ENCODE measurements at regions not wholly inside any gene's neighbourhood (a gene's known extent, or its start where the extent isn't known, plus 50 kb on each side); places are given as distances from the start of the nearest gene placed in this dataset.

DNA sequence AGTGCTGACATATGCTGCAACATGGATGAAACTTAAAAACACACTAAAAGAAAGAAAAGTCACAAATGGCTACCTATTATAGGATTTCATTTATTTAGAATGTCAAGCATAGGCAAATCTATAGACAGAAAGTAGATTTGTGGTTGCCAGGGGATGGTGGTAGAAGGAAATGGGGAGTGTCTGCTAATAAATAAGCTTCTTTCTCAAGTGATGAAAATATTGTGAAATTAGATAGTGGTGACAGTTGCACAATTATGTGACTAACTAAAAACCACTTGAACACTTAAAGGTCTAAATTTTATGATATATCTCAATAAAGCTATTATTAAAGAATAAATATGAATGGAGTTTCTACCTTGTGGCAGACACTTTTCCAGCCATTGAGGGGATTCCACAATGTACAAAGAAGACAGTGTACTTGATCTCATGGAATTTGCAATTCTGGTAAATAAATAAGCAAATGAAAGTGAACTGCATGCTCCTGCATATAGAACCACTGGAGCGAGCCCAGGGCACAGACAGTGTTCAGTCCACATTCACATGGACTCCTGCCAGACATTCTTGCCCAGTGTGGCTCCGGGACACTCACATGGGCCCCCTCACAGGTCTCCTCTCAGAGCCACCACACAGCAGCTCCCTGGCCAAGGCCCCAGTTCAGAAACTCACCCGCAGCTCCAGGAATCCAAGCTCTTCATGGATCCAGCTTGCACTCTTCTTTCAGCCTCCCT is 107.1 kb upstream of the ARID2 start:
- no peak for DNase-seq (ENCODE audit: low read depth in 2 of 3, low spot score in 2 of 3)

DNA sequence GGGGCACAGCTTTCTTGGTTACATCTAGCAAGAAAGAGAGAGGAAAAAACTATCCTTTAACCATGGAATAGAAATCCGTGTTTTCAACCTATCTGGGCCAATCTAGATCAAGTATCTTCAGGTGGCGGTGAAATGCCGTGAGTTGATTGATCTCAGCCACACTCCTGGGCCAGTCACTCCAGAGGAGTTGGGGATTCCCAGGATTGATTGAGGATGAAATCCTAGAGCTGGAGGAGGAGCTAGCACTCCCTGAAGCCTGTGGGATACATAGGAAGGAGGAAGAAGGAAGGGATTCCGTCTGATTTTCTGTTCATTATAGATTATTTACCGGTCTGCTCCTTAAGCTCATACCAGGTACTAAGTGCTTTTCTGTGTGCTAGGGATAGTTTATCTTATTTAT is 106.3 kb upstream of the ARID2 start:
- DNase-seq (ENCODE audit: low read depth in 2 of 3, low spot score in 2 of 3), result no peak

DNA sequence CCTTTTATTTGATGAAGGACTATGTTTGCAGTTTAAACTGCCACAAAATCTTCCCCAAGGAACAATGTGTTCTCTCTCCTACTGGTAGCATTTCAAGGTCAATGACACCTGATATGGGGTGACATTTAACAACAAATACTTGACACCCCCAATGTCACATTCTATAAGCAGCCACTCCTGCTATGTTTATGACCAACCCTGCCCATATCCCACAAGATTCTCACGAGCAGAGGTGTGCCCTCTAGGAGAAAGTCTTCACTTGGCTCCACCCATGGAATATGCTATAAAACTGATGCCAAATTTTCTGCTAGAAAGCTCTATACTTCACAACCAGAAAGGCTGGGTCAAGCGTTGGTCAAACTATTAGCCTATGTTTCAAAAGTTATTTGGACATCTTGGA is 105.6 kb upstream of the ARID2 start:
- DNase-seq (ENCODE audit: low read depth in 2 of 3, low spot score in 2 of 3), result no peak

DNA sequence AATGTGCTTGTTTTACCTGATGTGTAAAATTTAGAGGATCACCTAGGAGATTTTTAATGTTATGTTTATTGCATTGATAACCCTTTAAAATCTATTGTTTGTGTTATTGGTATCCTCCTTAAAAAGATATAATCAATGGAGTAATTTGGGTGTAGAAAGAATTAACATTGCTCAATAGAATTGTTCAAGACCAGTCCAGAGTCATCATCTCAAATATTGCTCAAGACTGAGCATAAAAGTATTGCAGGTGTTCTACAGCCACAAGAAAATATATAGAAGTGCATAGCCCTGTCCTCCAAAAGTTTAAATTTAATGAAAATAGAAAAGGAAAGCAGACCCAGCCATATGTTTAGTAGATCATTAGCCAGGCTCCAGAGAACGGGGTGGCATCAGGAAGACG is 102.5 kb upstream of the ARID2 start:
- no peak for DNase-seq (ENCODE audit: low read depth in 2 of 3, low spot score in 2 of 3)

DNA sequence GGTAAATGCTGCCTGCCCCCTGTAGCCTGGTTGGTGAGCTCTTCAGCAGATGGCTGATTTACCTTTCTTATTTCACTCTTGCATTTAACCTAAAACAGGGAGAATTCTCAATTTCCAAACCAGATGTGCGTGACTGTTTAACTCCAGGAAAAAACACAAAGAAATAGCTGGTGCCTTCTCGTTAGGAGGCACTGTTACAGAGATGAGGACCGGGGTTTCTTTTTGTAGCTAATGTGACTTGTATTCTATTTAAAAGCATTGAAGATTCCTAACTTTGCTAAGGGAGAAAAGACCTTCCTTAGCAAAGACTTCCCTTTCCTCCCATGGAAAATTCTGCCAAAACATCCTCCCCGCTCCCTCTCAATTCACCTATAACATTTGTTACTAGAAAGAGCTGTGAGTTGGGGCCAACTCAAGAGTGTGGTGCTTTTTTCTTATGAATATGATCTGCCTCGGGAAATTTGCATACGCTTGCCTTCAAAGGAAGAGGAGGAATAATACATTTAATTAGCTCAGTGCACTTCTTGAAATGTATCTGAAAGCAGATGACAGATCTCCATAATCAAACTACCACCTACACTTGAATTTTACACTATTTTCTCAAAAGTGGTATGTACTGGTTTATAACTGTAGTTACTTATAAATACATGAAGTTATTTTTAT is 102.0 kb upstream of the ARID2 start:
- no peak for DNase-seq (ENCODE audit: low read depth in 2 of 3, low spot score in 2 of 3)

DNA sequence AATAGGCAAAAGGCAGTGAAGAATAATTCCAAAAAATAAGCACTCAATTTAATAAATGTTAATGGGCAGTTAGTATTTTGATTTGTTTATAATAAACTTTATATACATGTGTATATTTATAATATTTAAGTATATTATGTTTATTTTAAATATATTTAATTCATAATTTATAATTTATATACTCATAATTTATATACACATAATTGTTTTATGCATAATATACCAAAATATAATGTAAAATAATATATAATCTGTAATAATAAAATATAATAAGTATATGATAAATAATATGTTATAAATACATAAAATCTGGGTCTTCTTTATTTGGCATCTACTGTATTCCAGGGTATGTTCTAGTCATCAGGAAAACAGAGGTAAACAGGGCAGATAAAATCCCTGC is 100.2 kb upstream of the ARID2 start:
- no peak for DNase-seq (ENCODE audit: low read depth in 2 of 3, low spot score in 2 of 3)

DNA sequence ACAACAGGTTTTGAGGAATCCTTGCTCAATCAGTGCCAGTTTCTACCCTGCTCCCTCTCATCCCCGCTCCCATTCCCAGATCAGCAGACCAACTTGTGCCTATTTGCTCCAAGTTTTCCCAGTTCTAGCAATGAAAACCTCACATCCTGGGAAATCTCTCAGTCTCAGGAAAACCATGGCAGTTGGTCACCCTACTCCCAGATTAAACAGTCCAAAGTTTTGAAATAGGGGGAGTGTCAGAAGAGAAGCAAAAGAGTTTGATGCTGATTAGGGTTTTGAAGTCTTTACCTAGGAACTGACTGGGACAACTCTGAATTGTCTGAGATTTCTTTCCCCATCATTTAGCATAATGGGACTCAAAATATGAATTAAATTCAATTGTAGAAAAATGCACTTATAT is 95.8 kb upstream of the ARID2 start:
- DNase-seq (ENCODE audit: low read depth in 2 of 3, low spot score in 2 of 3), result no peak

DNA sequence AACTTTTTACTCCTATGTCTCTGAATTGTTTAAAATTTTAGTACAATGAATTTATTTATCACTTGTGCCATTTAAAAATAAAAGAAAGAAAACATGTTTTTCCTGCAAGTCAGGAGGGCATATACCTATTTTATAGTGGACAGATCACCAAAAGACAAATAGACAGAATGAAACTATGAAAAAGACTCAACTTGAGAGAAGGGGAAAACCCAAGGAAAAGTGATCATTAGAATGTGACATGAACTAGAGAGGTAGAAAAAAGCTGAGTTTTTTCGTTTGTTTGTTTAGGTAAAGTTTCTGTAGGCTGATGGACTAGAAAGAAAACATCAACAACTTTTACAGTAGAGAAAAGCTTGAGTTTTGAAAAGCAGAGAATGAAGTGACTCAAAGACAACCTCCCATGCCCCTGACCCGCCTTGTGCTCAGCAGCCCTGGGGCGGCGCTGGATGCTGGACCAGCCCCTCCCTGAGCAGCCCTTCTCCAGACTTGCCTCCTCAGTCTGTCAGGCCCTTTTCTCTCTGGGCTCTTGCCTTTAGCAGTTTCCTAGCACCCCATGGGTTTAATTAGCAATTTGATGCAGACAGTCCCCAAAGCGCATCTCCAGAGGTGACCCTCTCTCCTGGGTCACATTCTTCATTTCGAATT is 95.1 kb upstream of the ARID2 start:
- DNase-seq (ENCODE audit: low read depth in 2 of 3, low spot score in 2 of 3), result no peak

DNA sequence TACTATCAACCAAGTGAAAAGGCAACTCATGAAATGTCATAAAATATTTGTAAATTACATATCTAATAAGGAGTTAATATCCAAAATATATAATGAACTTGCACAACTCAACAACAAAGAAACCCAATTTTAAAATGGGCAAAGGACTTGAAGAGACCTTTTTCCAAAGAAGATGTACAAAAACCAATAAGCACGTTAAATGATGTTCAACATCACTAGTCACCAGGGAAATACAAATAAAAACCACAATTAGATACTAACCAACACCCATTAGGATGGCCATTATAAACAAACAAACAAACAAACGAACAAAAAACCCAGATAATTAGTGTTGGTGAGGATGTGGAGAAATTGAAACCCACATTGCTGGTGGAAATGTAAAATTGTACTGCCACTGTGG is 92.3 kb upstream of the ARID2 start:
- DNase-seq (ENCODE audit: low read depth in 2 of 3, low spot score in 2 of 3), result no peak

DNA sequence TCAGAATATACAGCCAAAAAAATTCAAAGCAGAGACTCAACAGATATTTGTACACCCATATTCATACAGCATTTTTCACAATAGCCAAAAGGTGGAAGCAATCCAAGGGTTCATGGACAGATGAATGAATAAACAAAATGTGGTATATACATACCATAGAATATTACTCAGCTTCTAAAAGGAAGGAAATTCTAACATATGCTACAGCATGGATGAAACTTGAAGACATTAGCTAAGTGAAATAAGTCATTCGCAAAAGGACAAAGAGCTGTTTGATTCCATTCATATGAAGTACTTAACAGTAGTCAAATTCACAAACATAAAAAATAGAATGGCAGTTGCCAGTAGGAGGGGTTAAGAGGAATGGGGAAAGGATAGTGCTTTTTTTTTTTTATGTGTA is 91.8 kb upstream of the ARID2 start:
- no peak for DNase-seq (ENCODE audit: low read depth in 2 of 3, low spot score in 2 of 3)

DNA sequence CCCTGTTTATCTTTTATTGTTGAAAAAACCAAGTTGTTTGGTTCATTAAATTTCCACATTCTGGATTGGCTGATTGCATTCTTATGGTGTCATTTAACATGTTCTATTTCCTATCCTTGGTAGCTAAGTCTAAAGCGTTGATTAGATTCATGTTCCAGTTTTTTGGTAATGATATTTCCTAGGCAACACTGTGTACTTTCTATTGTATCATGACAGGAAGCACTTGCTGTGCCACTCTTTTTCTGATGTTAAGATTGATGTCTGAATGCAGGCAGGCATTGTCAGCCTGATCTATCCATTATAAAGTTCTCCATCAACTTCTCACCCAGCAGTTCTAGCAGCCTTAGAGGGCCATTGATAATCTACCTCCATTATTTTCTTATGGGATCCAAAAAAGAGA is 91.1 kb upstream of the ARID2 start:
- no peak for DNase-seq (ENCODE audit: low read depth in 2 of 3, low spot score in 2 of 3)

DNA sequence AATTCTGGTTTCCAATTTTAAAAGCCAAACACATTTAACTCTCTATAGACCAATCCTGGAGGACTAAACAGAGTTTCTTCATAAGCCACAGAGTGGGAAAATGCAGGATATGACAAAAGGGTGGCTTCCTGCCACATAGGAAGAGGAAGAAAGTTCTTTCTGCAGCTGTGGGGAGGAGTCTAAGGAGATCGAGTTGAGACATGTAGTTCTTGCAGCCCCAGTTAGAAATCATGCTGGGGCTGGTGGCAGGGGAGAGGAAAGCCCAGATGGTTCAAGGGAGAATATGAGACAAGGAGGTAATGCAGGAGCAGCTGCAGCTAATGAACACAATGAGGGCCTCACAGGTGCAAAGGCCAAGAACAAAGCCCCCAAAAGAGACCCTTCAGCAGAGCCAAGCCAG is 85.0 kb upstream of the ARID2 start:
- DNase-seq (ENCODE audit: low read depth in 2 of 3, low spot score in 2 of 3), result peak in 2 of 3 donors; percentile 42 to 67

DNA sequence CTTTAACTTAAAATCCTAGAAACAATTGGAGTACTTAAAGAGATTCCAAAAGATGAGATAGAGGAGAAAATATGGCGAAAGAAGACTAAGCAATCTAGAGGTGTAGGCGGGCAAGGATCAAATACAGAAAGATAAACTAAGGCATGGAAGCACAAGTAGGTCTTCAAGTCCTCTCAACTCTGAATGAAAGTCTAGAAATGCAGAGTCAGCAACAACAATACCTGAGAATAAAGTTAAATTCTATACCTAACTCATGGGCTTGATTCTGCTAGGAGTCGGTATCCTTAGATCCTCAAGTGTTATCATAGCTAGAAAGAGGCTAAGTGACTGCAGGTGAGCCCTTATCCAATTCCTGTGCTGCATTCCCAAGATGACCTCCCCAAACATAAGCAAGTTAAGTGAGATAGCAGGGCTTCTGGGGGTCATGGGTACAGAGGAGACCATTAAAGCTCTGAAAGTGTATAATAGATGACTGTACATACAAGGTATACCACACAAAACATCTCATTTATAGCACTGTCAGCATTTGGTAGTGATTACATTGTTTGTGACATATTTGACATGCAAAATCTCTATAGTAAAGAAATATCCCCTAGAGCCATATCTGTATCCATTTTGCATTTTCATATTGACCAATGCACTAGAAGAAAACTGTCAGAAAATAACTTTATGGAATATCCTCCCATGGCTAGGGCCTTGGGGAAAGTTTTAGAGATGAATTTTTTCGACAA is 82.5 kb upstream of the ARID2 start:
- DNase-seq (ENCODE audit: low read depth in 2 of 3, low spot score in 2 of 3), result no peak

DNA sequence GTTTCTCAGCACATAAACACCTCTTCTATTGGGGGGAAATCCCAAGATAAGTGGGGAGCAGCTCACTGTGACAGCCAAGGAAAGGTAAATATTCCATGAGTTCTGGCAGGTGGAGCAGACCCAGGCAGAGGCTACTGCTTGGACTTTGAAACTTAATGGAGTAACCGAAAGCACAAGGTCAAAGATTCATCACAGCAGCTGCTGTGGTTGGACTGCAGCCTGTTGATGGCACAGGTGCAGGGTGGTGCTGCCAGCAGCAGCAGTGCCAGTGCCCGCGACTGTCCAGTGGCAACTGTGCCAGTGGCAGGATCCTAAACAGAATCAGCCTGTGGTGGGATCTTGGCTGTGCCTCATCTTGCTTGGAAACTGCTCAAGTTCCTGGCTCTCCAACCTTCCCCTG is 81.4 kb upstream of the ARID2 start:
- no peak for DNase-seq (ENCODE audit: low read depth in 2 of 3, low spot score in 2 of 3)

DNA sequence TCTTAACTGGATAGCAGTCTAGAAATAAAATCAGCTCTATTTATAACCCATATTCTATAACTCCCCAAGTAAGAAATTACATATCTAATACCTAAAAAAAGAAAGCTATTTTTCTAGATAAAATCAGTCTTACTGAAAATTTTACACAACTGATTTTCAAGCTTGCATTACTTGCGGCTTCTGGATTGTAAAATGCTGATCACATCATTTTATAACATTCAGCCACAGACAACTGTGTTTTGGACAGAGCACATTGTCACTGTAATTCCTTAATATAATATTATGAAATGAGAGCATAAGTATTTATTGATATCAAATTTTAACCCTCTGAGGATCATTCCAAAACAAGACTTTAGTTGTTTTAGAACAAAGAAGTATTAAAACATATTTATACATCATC is 78.5 kb upstream of the ARID2 start:
- DNase-seq (ENCODE audit: low read depth in 2 of 3, low spot score in 2 of 3), result no peak

DNA sequence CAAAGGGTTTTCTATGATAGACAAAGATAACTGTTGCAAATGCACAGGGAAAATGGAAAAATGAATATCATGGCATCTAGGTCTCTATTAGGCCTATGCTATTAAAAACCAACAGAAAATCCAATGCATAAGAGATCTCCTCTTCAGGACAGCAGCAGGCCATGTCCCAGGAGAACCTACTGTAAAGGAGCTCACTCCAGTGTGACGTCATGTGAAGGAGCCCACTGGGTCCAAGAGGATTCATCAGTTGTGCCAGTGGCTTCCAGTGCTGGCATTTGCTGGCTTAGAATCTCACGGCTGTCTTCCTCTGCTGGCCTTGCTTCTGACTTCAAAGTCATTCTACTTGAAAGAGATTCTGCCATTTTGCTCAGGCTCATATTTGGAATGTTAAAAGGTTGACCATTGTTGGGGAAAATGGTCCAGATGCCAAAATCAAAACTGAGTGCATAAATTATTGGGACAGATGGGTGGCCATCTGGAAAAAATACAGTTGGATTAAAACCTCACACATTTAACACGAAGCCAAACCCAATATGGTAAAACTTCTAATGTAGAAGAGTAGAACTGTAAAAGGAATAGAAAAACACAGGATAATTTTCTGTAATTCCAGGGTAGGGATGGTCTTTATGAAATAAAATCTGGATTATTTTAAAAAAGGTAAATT is 75.4 kb upstream of the ARID2 start:
- DNase-seq (ENCODE audit: low read depth in 2 of 3, low spot score in 2 of 3), result no peak

DNA sequence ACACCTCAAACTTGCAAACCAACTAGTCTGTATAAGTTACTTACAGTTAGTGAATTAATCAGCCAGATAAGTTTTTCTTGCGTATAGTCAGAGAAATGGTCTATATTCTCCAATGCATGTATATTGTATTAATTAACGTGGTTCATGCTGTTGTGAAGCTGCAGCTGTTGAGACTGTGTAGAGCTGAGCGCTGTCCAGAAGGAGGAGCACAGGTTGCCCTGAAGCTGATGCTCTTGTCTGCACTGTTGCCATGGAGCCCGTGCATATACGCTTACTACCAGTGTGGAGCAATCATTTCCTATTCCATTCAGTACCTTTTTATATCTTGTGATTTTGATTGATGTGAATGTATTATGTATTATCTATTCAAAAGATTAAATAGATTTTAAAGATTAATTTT is 74.3 kb upstream of the ARID2 start:
- DNase-seq (ENCODE audit: low read depth in 2 of 3, low spot score in 2 of 3), result peak; percentile 18 to 65 (median 50)

DNA sequence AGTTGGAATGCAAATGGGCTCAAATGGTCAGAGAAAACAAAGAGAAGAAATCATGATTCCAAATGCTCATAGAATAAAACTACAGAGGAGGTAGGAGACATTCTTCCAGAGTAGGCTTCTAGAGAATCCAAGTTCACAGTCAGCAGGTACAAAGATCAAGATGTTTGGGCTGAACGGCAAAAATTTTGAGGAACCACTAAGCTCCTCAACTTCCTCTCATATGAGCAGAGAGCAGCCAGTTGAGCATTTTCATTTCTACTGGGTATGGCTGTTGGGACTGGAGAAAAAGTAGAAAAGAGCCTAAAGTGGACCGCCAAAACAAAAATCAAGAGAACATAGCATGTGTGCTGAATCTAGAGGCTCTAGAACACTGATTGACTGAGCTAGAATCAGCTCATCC is 73.8 kb upstream of the ARID2 start:
- DNase-seq (ENCODE audit: low read depth in 2 of 3, low spot score in 2 of 3), result peak in 1 of 3 donors; percentile 53

DNA sequence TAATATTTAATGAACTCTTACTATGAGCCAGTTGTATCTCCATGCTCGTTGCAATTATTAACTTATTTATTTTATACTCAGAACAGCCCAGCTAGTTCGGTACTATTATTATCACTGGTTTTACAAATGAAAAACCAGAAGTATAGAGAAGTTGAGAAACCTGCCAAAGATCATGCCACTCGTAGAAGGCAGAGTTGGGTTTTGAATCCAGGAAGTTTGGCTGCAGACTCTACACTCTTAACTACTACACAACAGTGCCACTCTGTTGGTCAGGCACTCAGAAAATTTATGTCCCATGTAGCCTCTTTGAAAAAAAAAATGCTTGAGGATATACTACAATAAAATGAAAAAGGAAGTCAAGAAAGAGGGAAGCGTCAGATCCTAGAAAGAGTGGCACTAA is 71.5 kb upstream of the ARID2 start:
- no peak for DNase-seq (ENCODE audit: low read depth in 2 of 3, low spot score in 2 of 3)

DNA sequence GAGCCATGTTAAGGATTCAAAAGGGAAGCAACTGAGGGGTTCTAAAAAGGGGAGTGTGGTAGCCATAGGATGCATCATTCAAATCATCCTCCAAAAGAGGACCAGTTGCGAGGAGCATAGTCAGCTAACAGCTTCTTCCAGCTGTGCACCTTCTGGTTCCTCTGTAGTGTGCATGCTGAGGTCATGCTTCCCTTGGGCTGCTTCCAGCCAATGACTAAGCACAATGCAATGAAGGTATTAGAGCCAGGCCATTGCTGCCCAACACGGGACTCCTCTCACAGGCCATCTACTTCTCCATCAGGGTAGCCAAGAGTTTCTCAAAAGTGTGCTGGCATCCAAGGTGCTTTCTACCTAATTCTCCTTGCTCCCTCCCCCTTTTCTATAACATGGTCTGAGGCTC is 69.2 kb upstream of the ARID2 start:
- peak in 2 of 3 donors; percentile 26 to 55 for DNase-seq (ENCODE audit: low read depth in 2 of 3, low spot score in 2 of 3)

DNA sequence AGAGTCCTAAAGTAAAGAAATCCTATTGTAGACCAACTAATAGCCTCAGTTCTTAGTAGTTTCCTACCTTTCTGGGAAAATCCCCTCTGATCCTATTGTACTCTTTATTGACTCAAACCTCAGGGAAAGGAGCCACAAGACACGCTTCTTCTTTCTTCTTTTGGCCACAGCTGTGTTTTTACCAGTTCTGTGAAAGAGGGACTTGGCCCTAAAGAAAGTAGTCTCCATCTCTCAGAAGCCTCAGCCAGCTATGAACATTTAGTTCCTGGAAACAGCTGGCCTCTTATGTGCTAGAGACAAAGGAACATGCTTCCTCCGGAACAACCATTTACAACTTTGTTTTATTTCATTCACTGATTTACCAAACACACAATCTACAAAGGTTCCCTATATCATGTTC is 66.1 kb upstream of the ARID2 start:
- DNase-seq (ENCODE audit: low read depth in 2 of 3, low spot score in 2 of 3), result peak in 1 of 3 donors; percentile 77

Measured in hematopoietic multipotent progenitor cell (in vitro differentiated cells).